AG04449 (cell line): ENCODE measurements at regions not wholly inside any gene's neighbourhood (a gene's known extent, or its start where the extent isn't known, plus 50 kb on each side); places are given as distances from the start of the nearest gene placed in this dataset.

Source experiments
- CTCF ChIA-PET: fragments of 350-600 bp; formaldehyde crosslinking; extraction: SDS; loops from one replicate; lab custom pipeline; 2021; ENCODE audit warnings: antibody characterized with exemption; lab: Yijun Ruan, JAX
- POLR2A ChIA-PET: fragments of 400-600, 350-600 bp; formaldehyde crosslinking; extraction: SDS; loops from one replicate; lab custom pipeline; 2020; ENCODE audit warnings: antibody characterized with exemption, inconsistent platforms; lab: Yijun Ruan, JAX
- DNase-seq: peaks from one replicate; pipeline ENCODE4 v3.0.0-alpha.2; 2010; ENCODE audit warnings: low read depth, low spot score
- H3K4me3 ChIP-seq: 2 replicates; pipeline ENCODE4 v1.5.1; 2011; ENCODE audit warnings: low read depth, mild to moderate bottlenecking, control low read depth, low read length
- TF ChIP-seq, protein P1 (sequence below): IDR thresholded peaks from one replicate; pipeline ENCODE4 v1.5.1; 2011; ENCODE audit warnings: mild to moderate bottlenecking, moderate library complexity, low read length, control low read depth, inconsistent platforms; ENCODE audit not compliant: insufficient read depth; ENCODE audit errors: missing control alignments

GRCh38 chr6:149196091-149196490 is 121.4 kb upstream of the TAB2 start:
- POLR2A ChIA-PET: no interaction called here
- no peak overlapping the region for H3K4me3 ChIP-seq
- CTCF ChIA-PET: interaction anchor here (1.2 kb wide), 1 partner anchor 19 kb away, joined by 3 read pairs; no protein-coding TSS in a partner anchor
- TF ChIP-seq, protein P1, sequence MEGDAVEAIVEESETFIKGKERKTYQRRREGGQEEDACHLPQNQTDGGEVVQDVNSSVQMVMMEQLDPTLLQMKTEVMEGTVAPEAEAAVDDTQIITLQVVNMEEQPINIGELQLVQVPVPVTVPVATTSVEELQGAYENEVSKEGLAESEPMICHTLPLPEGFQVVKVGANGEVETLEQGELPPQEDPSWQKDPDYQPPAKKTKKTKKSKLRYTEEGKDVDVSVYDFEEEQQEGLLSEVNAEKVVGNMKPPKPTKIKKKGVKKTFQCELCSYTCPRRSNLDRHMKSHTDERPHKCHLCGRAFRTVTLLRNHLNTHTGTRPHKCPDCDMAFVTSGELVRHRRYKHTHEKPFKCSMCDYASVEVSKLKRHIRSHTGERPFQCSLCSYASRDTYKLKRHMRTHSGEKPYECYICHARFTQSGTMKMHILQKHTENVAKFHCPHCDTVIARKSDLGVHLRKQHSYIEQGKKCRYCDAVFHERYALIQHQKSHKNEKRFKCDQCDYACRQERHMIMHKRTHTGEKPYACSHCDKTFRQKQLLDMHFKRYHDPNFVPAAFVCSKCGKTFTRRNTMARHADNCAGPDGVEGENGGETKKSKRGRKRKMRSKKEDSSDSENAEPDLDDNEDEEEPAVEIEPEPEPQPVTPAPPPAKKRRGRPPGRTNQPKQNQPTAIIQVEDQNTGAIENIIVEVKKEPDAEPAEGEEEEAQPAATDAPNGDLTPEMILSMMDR: no peak
- no peak for DNase-seq

DNA sequence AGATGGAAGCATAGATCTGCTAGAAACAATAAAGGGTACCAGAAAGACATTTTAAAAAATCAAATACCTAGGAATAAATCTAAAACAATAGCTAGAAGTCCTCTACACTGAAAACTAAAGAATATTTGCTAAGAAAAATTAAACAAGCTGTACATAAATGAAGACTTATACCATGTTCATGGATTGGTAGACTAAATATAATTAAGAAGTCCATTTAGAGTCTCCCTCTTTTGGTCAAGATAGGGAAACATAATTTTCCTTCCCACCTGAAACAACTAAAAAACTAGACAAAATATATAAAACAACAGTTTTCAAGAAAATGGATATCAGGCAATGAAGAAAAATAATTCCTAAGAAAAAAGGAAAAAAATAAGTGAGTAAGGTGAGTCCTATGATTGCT is 120.0 kb upstream of the TAB2 start:
- no peak for DNase-seq
- H3K4me3 ChIP-seq: no peak overlapping the region
- ChIA-PET CTCF (interaction anchor here (1.1 kb wide), 1 partner anchor 52 kb away, joined by 3 read pairs; no protein-coding TSS in a partner anchor), POLR2A (no interaction called here)
- TF ChIP-seq, protein P1: no peak

GRCh38 chr6:149198265-149198664 is 119.2 kb upstream of the TAB2 start:
- CTCF ChIA-PET: interaction anchor here (1.1 to 1.3 kb wide), 2 partner anchors 9 to 53 kb away, joined by 3 read pairs; no protein-coding TSS in a partner anchor
- no peak for DNase-seq
- H3K4me3 ChIP-seq: no peak overlapping the region
- POLR2A ChIA-PET: no interaction called here
- TF ChIP-seq, protein P1: no peak

DNA sequence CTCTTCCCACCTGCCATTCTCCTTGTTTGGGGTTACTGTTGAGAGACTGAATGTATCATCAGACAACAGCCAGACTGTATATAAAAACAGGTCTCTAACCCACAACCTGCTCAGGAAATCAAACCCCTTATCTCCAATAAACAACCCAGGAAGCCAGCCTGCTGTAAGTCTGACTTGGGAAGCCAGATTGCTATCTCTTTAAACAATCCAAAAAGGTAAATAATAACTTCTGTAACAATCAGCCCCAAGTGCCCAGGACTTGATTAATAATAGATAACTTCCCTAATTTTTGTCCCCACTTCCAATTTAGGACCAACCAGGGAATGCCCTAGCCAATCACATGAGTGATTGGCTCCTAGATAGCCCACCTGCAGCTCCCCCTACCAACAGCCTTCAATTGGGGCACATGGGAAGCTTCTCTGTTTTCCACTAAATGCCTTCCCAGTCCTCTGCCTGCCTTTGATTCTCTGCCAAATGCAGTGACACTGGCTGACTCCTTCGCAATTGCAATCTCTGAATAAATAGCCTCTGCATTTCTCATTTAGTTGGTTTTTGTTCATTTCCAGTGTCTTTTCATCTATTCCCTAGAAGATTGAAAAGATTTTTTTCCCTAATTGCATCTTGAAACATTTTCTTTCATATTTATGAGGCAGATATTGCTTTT is 117.1 kb upstream of the TAB2 start:
- no peak overlapping the region for H3K4me3 ChIP-seq
- TF ChIP-seq, protein P1: no peak
- ChIA-PET CTCF (no interaction called here), POLR2A (no interaction called here)
- DNase-seq: no peak

GRCh38 chr6:149201068-149201655 is 116.3 kb upstream of the TAB2 start:
- TF ChIP-seq, protein P1: no peak
- ChIA-PET CTCF (no interaction called here), POLR2A (no interaction called here)
- H3K4me3 ChIP-seq: no peak overlapping the region
- DNase-seq: no peak

DNA sequence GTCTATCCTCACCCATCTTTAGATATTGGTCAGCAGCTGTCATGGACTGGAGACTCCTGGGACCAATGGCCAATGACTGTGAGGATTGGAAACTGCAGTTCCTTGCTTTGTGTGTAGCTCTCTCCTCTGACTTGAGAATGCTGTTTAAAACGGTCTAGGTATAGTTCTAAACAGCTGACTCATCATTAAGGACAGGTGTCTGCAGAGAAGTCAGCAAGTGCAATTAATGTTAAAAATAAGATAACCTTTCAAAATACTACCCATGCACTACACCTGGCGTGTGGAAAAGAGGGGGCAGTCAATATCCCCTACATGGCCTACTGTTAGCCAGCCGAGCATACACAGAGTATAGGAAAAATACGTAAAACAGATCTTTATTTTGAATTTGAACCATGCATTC is 115.4 kb upstream of the TAB2 start:
- POLR2A ChIA-PET: no interaction called here
- DNase-seq: no peak
- no peak overlapping the region for H3K4me3 ChIP-seq
- TF ChIP-seq, protein P1: no peak
- CTCF ChIA-PET: no interaction called here
